Heart right ventricle (tissue), 16 donors: ENCODE measurements at regions not wholly inside any gene's neighbourhood (a gene's known extent, or its start where the extent isn't known, plus 50 kb on each side); places are given as distances from the start of the nearest gene placed in this dataset.
"Not testable (repeated sequence)": the region's sequence is repeated elsewhere in the genome, so short reads cannot be mapped to it uniquely, and the experiment has no call there.

Source experiments
- ATAC-seq, 8 donors: fragments of 200-7000 bp; cut with Tn5 transposase; one replicate each; pipeline ENCODE4 v1.9.1; 2020; ENCODE audit warnings: mild to moderate bottlenecking in 8 of 8, moderate library complexity in 8 of 8, moderate number of reproducible peaks in 1 of 8
- DNase-seq, 2 donors: peaks; one replicate each; pipeline ENCODE4 v3.0.0-alpha.2; 2020
- H3K27ac ChIP-seq, 10 donors: fragments of 200-600 bp; sonication (generic) in 2 of 10; one replicate each; pipeline versions ENCODE4 v1.5.0 to v1.8.0; 2020 to 2022; ENCODE audit warnings: mild to moderate bottlenecking in 3 of 10
- H3K27me3 ChIP-seq, 7 donors: fragments of 200-600 bp; one replicate each; pipeline ENCODE4 v1.8.0; 2021 to 2022; ENCODE audit warnings: mild to moderate bottlenecking in 2 of 7
- H3K36me3 ChIP-seq, 9 donors: fragments of 200-600 bp; sonication (generic) in 1 of 9; one replicate each; pipeline versions ENCODE4 v1.5.0 to v1.8.0; 2020 to 2022; ENCODE audit warnings: mild to moderate bottlenecking in 2 of 9
- H3K4me1 ChIP-seq, 9 donors: fragments of 200-600 bp; sonication (generic) in 1 of 9; one replicate each; pipeline versions ENCODE4 v1.5.0 to v1.8.0; 2020 to 2022; ENCODE audit warnings: mild to moderate bottlenecking in 4 of 9
- H3K4me3 ChIP-seq, 10 donors: fragments of 200-600 bp; sonication (generic) in 2 of 10; one replicate each; pipeline versions ENCODE4 v1.5.0 to v1.8.0; 2020 to 2022; ENCODE audit warnings: mild to moderate bottlenecking in 7 of 10, moderate library complexity in 2 of 10
- H3K9me3 ChIP-seq, 11 donors: fragments of 200-600 bp in 10 of 11; sonication (generic) in 2 of 11; one replicate each; pipeline versions ENCODE4 v1.5.0 to v1.8.0; 2013 to 2022; ENCODE audit warnings: mild to moderate bottlenecking in 2 of 11, control low read depth in 1 of 11, moderate library complexity in 1 of 11
- CTCF ChIP-seq, 9 donors: fragments of 200-600 bp; sonication (generic) in 2 of 9; IDR thresholded peaks; one replicate each; pipeline versions ENCODE4 v1.5.0 to v1.8.0; 2021 to 2022; ENCODE audit warnings: antibody characterized with exemption in 9 of 9, mild to moderate bottlenecking in 5 of 9, moderate library complexity in 1 of 9
- WGBS, 2 donors: extraction: QIAGEN DNeasy Blood & Tissue Kit; methylation state at CpG; one replicate each; pipeline ENCODE4 v1.1.7; 2013; ENCODE audit warnings: inconsistent platforms in 1 of 2; 5-methylcytosine and 5-hydroxymethylcytosine counted together
- intact Hi-C, 10 donors: fragments of 100-400 bp; cut with DNase I; formaldehyde crosslinking; loops; one replicate each; pipeline versions ENCODE4 v1.11.1 to v1.14.2; 2022
- donor health status: Arrhythmogenic right ventricular cardiomyopathy.
- donor health status: ischemic (EF 13 %, LVEDD 7.1; RV severe dilation, severe dysfunction).
- donor health status: healthy with polysubstance abuse.
- donor health status: DM: no; HTN: yes; CAD: no.
- donor health status: DM: no; HTN: no; CAD: no.
- donor health status: ischemic (EF 25% LVEDD 6.9; RV normal size, moderate dysfunction).
- donor health status: ischemic (EF 25% LVEDD 5.7; RV mildly dilated, moderate dysfunction).
- donor health status: healthy.
- donor health status: DM: yes; HTN: yes; CAD: no.
- donor health status: Ischemic cardiomyopathy.
- donor health status: ischemic (EF 35%, LVEDD 5.7; RV mildly dilated, moderate dysfunction).
- donor health status: nonischemic (EF 11% LVEDD 7.7; RV severe dilation, severe dysfunction).
- donor health status: DM: yes; HTN: yes; CAD: no.
- donor health status: PGD.
- donor health status: ischemic (EF 29% LVEDD 5.4; RV normal size, mild dysfunction).
- donor health status: nonischemic (EF 23%, LVEDD 6.1; RV moderate dilation, normal function).

GRCh38 chr6:26720663-26721218 lies 61.2 kb upstream of the ZNF322 start:
- H3K4me3 ChIP-seq, H3K36me3 ChIP-seq, ATAC-seq, H3K4me1 ChIP-seq, DNase-seq, H3K9me3 ChIP-seq, intact Hi-C loops, H3K27me3 ChIP-seq, H3K27ac ChIP-seq: not testable (repeated sequence)
- WGBS, 2 donors = no CpG with 5 or more reads among the region's 25 CpGs

GRCh38 chr6:26730019-26730766 lies 70.6 kb upstream of the ZNF322 start:
- ATAC-seq, DNase-seq, H3K4me1 ChIP-seq, H3K27me3 ChIP-seq, H3K27ac ChIP-seq, H3K9me3 ChIP-seq, intact Hi-C loops, H3K36me3 ChIP-seq, H3K4me3 ChIP-seq: not testable (repeated sequence)
- WGBS, 2 donors = no CpG with 5 or more reads among the region's 31 CpGs

- H3K4me1 ChIP-seq, DNase-seq, H3K27me3 ChIP-seq, H3K27ac ChIP-seq, H3K4me3 ChIP-seq, H3K36me3 ChIP-seq, H3K9me3 ChIP-seq, ATAC-seq, intact Hi-C loops: not testable (repeated sequence)
- no CpG with 5 or more reads among the region's 36 CpGs for WGBS, 2 donors
Observed at GRCh38 chr6:26734776-26735472, 75.4 kb upstream of the ZNF322 start.

GRCh38 chr6:26739811-26740210 lies 80.3 kb upstream of the ZNF322 start:
- Histone ChIP-seq H3K36me3 (no peaks in the 10 kb centered on the region), H3K4me3 (no peak overlapping the region), H3K4me1 (no peaks in the 10 kb centered on the region), H3K27me3 (peaks cover 0 to 37% (median 29%) of the 10 kb centered on the region in 7 donors), H3K27ac (no peak overlapping the region), H3K9me3 (peaks cover 0 to 11% (median 0%) of the 10 kb centered on the region in 11 donors)
- DNase-seq (no peak), ATAC-seq (no peak)
- TF ChIP-seq CTCF (IDR thresholded peaks at IDR 0.05) = no peak
- intact Hi-C loops = no loop called here
- 83 to 85% methylated on average over 7 of the region's 7 CpGs for WGBS, 2 donors

GRCh38 chr6:26743157-26743821 lies 83.7 kb upstream of the ZNF322 start:
- Histone ChIP-seq H3K27ac (no peak overlapping the region), H3K4me1 (no peaks in the 10 kb centered on the region), H3K36me3 (no peaks in the 10 kb centered on the region), H3K9me3 (peaks cover 0 to 11% (median 0%) of the 10 kb centered on the region in 11 donors), H3K27me3 (peaks cover 0 to 60% (median 49%) of the 10 kb centered on the region in 7 donors), H3K4me3 (no peak overlapping the region)
- DNase-seq (no peak), ATAC-seq (no peak)
- no peak for TF ChIP-seq CTCF (IDR thresholded peaks at IDR 0.05)
- intact Hi-C loops = no loop called here
- 2 to 4% methylated on average over 24 to 28 of the region's 28 CpGs for WGBS, 2 donors
